ENCODE measurements at regions not wholly inside any gene's neighbourhood (a gene's known extent, or its start where the extent isn't known, plus 50 kb on each side); places are given as distances from the start of the nearest gene placed in this dataset.

- TF ChIP-seq, protein P1, sequence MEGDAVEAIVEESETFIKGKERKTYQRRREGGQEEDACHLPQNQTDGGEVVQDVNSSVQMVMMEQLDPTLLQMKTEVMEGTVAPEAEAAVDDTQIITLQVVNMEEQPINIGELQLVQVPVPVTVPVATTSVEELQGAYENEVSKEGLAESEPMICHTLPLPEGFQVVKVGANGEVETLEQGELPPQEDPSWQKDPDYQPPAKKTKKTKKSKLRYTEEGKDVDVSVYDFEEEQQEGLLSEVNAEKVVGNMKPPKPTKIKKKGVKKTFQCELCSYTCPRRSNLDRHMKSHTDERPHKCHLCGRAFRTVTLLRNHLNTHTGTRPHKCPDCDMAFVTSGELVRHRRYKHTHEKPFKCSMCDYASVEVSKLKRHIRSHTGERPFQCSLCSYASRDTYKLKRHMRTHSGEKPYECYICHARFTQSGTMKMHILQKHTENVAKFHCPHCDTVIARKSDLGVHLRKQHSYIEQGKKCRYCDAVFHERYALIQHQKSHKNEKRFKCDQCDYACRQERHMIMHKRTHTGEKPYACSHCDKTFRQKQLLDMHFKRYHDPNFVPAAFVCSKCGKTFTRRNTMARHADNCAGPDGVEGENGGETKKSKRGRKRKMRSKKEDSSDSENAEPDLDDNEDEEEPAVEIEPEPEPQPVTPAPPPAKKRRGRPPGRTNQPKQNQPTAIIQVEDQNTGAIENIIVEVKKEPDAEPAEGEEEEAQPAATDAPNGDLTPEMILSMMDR (conservative IDR thresholded peaks at IDR 0.05; ENCODE audit: low read depth, low read length) = no peak
- no peak for TF ChIP-seq CEBPB (IDR thresholded peaks at IDR 0.05; ENCODE audit: low read depth, low read length)
- no peak for TF ChIP-seq RCOR1 (IDR thresholded peaks at IDR 0.05; ENCODE audit: insufficient replicate concordance, low read length)
- TF ChIP-seq CHD1 (IDR thresholded peaks at IDR 0.05; ENCODE audit: low read depth, low read length) = no peak
- no peak for TF ChIP-seq SMC3 (IDR thresholded peaks at IDR 0.05; ENCODE audit: low read depth, low read length)
- no peak for TF ChIP-seq MAFK (IDR thresholded peaks at IDR 0.05; ENCODE audit: low read depth, low read length)
- no peak for TF ChIP-seq POLR2A (IDR thresholded peaks at IDR 0.05; ENCODE audit: low read depth, low read length)
- TF ChIP-seq RFX5 (IDR thresholded peaks at IDR 0.05; ENCODE audit: low read depth, low read length) = no peak
- TF ChIP-seq BHLHE40 (IDR thresholded peaks at IDR 0.05; ENCODE audit: low read depth, low read length) = no peak
- TF ChIP-seq USF2 (IDR thresholded peaks at IDR 0.05; ENCODE audit: low read depth, low read length) = no peak
Observed at GRCh38 chr20:16143596-16143995, 429.7 kb downstream of the KIF16B start.
